Natural killer cell treated with Interleukin-12 subunit alpha and Interleukin-12 subunit beta and Interleukin-15 and Interleukin-18, amount 100 ng/mL, for 72 hours (primary cell): ENCODE measurements at regions not wholly inside any gene's neighbourhood (a gene's known extent, or its start where the extent isn't known, plus 50 kb on each side); places are given as distances from the start of the nearest gene placed in this dataset.
A peak's percentile ranks its signal among the peaks of the same experiment; 100 is the strongest.

Source experiments
- ATAC-seq, 2 donors: fragments of 150-1000 bp; cut with Tn5 transposase in 1 of 2; sonication (Bioruptor Pico), chemical (Tn5 transposase) in 1 of 2; 2 replicates each; pipeline ENCODE4 v1.10.0; 2021
- DNase-seq: peaks from one replicate; pipeline ENCODE4 v3.0.0; 2022; ENCODE audit warnings: low spot score
- H3K27ac Mint-ChIP-seq, 2 donors: 1 replicate in 1 of 2; 2 replicates in 1 of 2; pipeline ENCODE4 v1.8.0; 2022; ENCODE audit warnings: mixed read lengths in 2 of 2, mild to moderate bottlenecking in 1 of 2, moderate library complexity in 1 of 2
- H3K27me3 Mint-ChIP-seq, 2 donors: 1 replicate in 1 of 2; 2 replicates in 1 of 2; pipeline ENCODE4 v1.8.0; 2022; ENCODE audit warnings: mixed read lengths in 2 of 2
- H3K36me3 Mint-ChIP-seq: one replicate; pipeline ENCODE4 v1.8.0; 2022; ENCODE audit warnings: mixed read lengths
- H3K4me1 Mint-ChIP-seq, 2 donors: 1 replicate in 1 of 2; 2 replicates in 1 of 2; pipeline ENCODE4 v1.8.0; 2022; ENCODE audit warnings: low read depth in 2 of 2, mixed read lengths in 2 of 2, mild to moderate bottlenecking in 1 of 2
- H3K4me3 Mint-ChIP-seq: one replicate; pipeline ENCODE4 v1.8.0; 2022; ENCODE audit warnings: mixed read lengths
- H3K9me3 Mint-ChIP-seq: 2 replicates; pipeline ENCODE4 v1.8.0; 2022; ENCODE audit warnings: mixed read lengths

DNA sequence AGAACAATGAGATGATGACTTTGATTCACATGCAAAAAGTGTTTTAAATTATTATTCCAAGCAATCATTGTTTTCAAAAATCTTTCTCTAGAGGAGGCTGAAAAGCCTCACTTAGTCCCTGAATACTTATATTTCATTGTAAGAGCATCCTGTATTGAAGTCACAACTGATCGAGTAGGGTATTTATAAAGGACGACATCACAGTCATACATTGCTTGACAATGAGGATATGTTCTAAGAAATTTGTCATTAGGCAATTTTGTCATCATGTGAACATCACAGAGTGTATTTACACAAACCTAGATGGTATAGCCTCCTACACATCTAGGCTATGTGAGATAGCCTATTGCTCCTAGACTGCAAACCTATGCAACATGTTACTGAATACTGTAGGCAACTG is 510.4 kb upstream of the RGMB start:
- H3K9me3 Mint-ChIP-seq, result peaks cover 14% of the 10 kb centered on the region

DNA sequence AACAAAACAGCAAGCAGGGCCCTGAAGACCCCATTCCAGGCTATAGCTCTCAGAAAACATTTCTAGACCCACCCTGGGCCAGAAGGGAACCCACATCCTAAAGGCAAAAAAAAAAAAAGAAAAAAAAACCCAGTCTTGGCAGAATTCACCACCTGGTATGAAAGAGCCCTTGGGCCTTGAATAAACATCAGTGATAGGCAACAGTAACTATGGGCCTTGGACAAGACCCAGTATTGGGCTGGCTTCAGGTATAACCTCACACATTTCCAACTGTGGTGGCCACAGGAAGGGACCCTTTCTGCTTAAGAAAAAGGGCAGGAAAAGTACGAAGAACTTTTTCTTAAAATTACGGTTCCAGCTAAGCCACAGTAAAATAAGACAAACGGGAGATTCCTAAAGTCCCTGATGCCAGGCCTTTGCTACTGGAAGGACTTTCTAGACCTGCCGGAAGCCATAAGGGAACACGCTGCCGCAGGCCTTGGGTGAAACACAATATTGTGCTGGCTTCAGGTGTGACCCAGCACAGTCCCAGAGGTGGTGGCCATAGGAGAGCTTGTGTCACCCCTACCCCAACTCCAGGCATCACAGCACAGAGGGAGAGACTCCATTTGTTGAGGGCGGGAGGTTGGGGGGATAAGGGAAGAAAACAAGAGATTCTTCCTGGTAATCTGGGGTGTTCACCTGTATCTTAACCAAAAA is 505.2 kb upstream of the RGMB start:
- H3K27me3 Mint-ChIP-seq, result no peaks in the 10 kb centered on the region
- peaks cover 6% of the 10 kb centered on the region for H3K36me3 Mint-ChIP-seq
- ATAC-seq (no peak), DNase-seq (no peak)
- no peaks in the 10 kb centered on the region for H3K4me1 Mint-ChIP-seq
- H3K27ac Mint-ChIP-seq, result no peak overlapping the region
- H3K9me3 Mint-ChIP-seq, result peaks cover 17% of the 10 kb centered on the region
- H3K4me3 Mint-ChIP-seq, result no peak overlapping the region

More for the DNA sequence above, 510.4 kb upstream of the RGMB start:
- no peaks in the 10 kb centered on the region for H3K4me1 Mint-ChIP-seq
- H3K4me3 Mint-ChIP-seq, result no peak overlapping the region
- DNase-seq (no peak), ATAC-seq (no peak)
- no peak overlapping the region for H3K27ac Mint-ChIP-seq
- no peaks in the 10 kb centered on the region for H3K36me3 Mint-ChIP-seq
- no peaks in the 10 kb centered on the region for H3K27me3 Mint-ChIP-seq

DNA sequence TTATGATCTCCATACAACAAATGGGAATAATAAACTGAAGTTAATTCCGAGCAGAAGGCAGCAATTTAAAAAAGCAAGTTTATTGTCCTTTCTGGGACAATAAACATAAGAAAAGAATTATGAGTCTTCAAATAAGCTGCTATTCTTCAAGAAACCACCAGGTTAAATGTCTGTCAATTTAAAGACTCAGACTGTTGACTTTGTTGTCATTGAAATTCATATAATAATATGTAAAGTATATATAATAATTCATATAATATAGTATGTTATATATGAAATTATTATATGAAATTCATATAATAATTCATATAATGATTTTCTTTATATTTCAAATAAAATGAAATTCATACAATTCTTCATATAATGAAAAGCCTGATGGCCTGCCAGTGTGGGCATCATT is 497.5 kb upstream of the RGMB start:
- Mint-ChIP-seq H3K36me3 (no peaks in the 10 kb centered on the region), H3K4me1 (no peaks in the 10 kb centered on the region), H3K27ac (no peak overlapping the region), H3K27me3 (no peaks in the 10 kb centered on the region), H3K4me3 (no peak overlapping the region), H3K9me3 (peaks cover 7% of the 10 kb centered on the region)
- DNase-seq (no peak), ATAC-seq (no peak)

DNA sequence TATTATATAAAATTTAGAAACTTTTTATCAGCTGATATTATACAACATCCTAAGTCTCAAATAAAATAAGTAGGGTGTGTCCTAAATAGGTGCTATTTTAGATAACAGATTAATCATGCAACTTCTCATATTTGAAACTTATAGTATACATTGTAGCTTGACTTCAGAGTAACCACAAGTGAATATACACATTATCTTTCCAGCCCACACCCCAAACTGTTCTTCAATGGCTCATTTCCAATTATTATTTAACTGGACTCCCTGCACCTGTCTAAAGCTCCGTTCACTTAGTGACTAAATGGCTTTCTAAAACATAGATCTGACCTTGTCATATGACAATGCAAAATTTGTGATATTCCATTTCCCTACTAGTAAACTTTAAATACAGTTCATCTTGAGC is 490.9 kb upstream of the RGMB start:
- DNase-seq, result no peak
- Mint-ChIP-seq H3K27ac (no peak overlapping the region), H3K4me1 (no peaks in the 10 kb centered on the region), H3K36me3 (no peaks in the 10 kb centered on the region), H3K27me3 (no peaks in the 10 kb centered on the region), H3K9me3 (peaks cover 15% of the 10 kb centered on the region), H3K4me3 (no peak overlapping the region)
- no peak for ATAC-seq

DNA sequence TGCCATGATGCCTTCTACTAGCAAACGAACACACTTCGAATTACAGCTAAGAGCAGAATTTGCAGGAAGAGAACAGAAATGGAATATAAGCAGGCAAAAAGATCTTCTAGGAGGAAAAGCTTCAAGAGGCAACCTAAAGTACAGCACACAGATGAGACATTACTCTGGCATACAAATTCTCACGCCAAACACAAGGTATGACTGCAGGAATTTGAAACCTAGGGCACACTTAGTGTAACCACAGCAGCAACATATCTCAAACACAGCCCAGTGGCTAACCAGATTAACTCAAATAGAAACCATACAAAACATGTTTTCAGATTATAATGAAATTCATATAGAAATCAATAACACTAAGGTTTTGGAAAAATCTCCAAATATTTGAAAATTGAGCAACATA is 481.0 kb upstream of the RGMB start:
- Mint-ChIP-seq H3K9me3 (peaks cover 5% of the 10 kb centered on the region), H3K4me3 (no peak overlapping the region), H3K27me3 (no peaks in the 10 kb centered on the region), H3K36me3 (no peaks in the 10 kb centered on the region), H3K4me1 (no peaks in the 10 kb centered on the region), H3K27ac (no peak overlapping the region)
- DNase-seq, result no peak
- ATAC-seq, result no peak

DNA sequence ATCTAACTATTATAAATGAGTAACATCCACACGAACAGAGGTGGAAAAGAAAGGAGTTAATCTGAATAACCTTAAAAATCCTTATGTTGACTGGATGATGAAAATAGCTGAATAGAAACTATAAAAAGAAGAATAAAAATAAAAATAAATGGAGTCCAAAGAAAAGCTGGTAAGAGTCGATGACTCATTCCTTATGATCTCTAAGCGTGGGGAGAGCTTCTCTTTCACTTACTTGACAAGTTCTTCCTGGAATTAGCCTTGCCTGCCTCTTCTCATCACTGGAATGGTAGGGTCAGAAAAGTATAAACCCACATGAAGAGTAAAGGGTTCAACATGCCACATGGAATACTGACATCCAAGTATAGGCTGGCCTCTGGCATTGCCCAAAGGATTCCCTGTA is 477.0 kb upstream of the RGMB start:
- DNase-seq (no peak), ATAC-seq (no peak)
- no peak overlapping the region for H3K27ac Mint-ChIP-seq
- H3K27me3 Mint-ChIP-seq, result no peaks in the 10 kb centered on the region
- H3K36me3 Mint-ChIP-seq, result no peaks in the 10 kb centered on the region
- peaks cover 12% of the 10 kb centered on the region for H3K9me3 Mint-ChIP-seq
- H3K4me1 Mint-ChIP-seq, result no peaks in the 10 kb centered on the region
- H3K4me3 Mint-ChIP-seq, result no peak overlapping the region

DNA sequence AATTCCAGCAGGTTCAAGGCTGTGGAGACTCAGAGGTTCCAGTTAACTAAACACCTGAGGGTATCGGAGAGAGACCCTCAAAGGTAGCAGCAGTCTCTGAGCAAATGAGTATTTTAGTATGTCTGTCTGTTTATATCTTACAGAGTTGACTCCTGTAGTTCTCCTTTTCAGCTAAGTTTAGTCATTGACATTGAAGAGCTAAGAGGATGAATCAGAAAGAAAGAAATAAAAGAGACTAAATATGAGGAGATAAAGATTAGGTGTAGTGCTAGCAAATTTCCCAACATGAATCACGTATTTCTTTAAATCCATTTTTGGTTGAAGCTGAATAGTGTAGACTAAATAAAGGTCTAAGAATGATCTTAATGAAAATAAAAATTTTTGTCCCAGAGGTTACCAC is 474.0 kb upstream of the RGMB start:
- no peak for DNase-seq
- H3K27me3 Mint-ChIP-seq, result no peaks in the 10 kb centered on the region
- H3K9me3 Mint-ChIP-seq, result peaks cover 8% of the 10 kb centered on the region
- H3K4me3 Mint-ChIP-seq, result no peak overlapping the region
- no peaks in the 10 kb centered on the region for H3K4me1 Mint-ChIP-seq
- no peaks in the 10 kb centered on the region for H3K36me3 Mint-ChIP-seq
- no peak overlapping the region for H3K27ac Mint-ChIP-seq
- ATAC-seq, result no peak

GRCh38 chr5:98301547-98301946 is 471.9 kb upstream of the RGMB start:
- no peak for ATAC-seq
- no peaks in the 10 kb centered on the region for H3K36me3 Mint-ChIP-seq
- no peaks in the 10 kb centered on the region for H3K27me3 Mint-ChIP-seq
- H3K9me3 Mint-ChIP-seq, result peaks cover 8% of the 10 kb centered on the region
- DNase-seq, result no peak
- no peak overlapping the region for H3K4me3 Mint-ChIP-seq
- H3K4me1 Mint-ChIP-seq, result no peaks in the 10 kb centered on the region
- H3K27ac Mint-ChIP-seq, result no peak overlapping the region

GRCh38 chr5:98307811-98308210 is 465.7 kb upstream of the RGMB start:
- no peaks in the 10 kb centered on the region for H3K9me3 Mint-ChIP-seq
- no peak for ATAC-seq

GRCh38 chr5:98308231-98308630 is 465.2 kb upstream of the RGMB start:
- Mint-ChIP-seq H3K4me3 (no peak overlapping the region), H3K4me1 (no peaks in the 10 kb centered on the region), H3K36me3 (no peaks in the 10 kb centered on the region), H3K27me3 (no peaks in the 10 kb centered on the region), H3K27ac (no peak overlapping the region), H3K9me3 (no peaks in the 10 kb centered on the region)
- DNase-seq (no peak), ATAC-seq (no peak)

More at GRCh38 chr5:98307811-98308210, 465.7 kb upstream of the RGMB start:
- Mint-ChIP-seq H3K27ac (no peak overlapping the region), H3K27me3 (no peaks in the 10 kb centered on the region), H3K4me1 (no peaks in the 10 kb centered on the region), H3K36me3 (no peaks in the 10 kb centered on the region), H3K4me3 (no peak overlapping the region)
- no peak for DNase-seq

GRCh38 chr5:98308960-98309359 is 464.5 kb upstream of the RGMB start:
- Mint-ChIP-seq H3K27me3 (no peaks in the 10 kb centered on the region), H3K4me3 (no peak overlapping the region), H3K9me3 (peaks cover 4% of the 10 kb centered on the region), H3K36me3 (no peaks in the 10 kb centered on the region), H3K27ac (no peak overlapping the region), H3K4me1 (no peaks in the 10 kb centered on the region)
- ATAC-seq (no peak), DNase-seq (no peak)

- Mint-ChIP-seq H3K4me1 (no peaks in the 10 kb centered on the region), H3K9me3 (peaks cover 4% of the 10 kb centered on the region), H3K4me3 (no peak overlapping the region), H3K27me3 (no peaks in the 10 kb centered on the region), H3K36me3 (no peaks in the 10 kb centered on the region), H3K27ac (no peak overlapping the region)
- ATAC-seq, result peak in 1 of 2 donors; percentile 31
- no peak for DNase-seq
Measured at GRCh38 chr5:98309785-98310598, 463.5 kb upstream of the RGMB start.

DNA sequence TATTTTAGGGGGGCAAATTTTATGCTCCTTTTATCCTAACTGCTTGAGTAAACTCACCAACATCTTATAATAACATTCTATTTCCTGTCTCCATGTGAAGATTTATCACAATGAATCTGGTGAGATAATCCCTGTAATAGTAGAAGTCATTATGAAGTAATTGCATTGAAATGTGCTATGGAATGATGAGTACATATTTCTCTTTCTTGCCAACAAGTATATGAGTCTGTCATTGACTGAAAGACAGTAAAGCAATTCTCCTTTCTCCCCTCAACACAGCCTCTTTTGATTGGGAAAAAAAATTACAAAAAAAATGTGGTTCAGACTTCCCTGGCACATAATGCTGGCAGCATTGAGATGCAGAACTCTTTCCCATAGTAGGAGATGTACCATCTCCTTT is 459.2 kb upstream of the RGMB start:
- Mint-ChIP-seq H3K9me3 (peaks cover 4% of the 10 kb centered on the region), H3K27ac (no peak overlapping the region), H3K4me3 (no peak overlapping the region), H3K36me3 (no peaks in the 10 kb centered on the region), H3K27me3 (no peaks in the 10 kb centered on the region), H3K4me1 (no peaks in the 10 kb centered on the region)
- no peak for ATAC-seq
- no peak for DNase-seq

- H3K36me3 Mint-ChIP-seq, result no peaks in the 10 kb centered on the region
- no peak overlapping the region for H3K27ac Mint-ChIP-seq
- no peak overlapping the region for H3K4me3 Mint-ChIP-seq
- H3K9me3 Mint-ChIP-seq, result peaks cover 12% of the 10 kb centered on the region
- no peaks in the 10 kb centered on the region for H3K27me3 Mint-ChIP-seq
- DNase-seq, result no peak
- ATAC-seq, result no peak
- H3K4me1 Mint-ChIP-seq, result no peaks in the 10 kb centered on the region
Measured at GRCh38 chr5:98318386-98318785, 455.1 kb upstream of the RGMB start.
